HEK293T (cell line): ENCODE measurements at regions not wholly inside any gene's neighbourhood (a gene's known extent, or its start where the extent isn't known, plus 50 kb on each side); places are given as distances from the start of the nearest gene placed in this dataset.

Experiments used
- CTCF ChIA-PET: fragments of 350-600 bp; formaldehyde crosslinking; extraction: SDS; loops from one replicate; lab custom pipeline; 2021; ENCODE audit warnings: antibody characterized with exemption, inconsistent platforms; lab: Yijun Ruan, JAX
- POLR2A ChIA-PET: fragments of 350-600 bp; formaldehyde crosslinking; extraction: SDS; loops from one replicate; lab custom pipeline; 2020; ENCODE audit warnings: antibody characterized with exemption, inconsistent platforms; lab: Yijun Ruan, JAX
- DNase-seq: peaks from one replicate; pipeline ENCODE4 v3.0.0; 2012; ENCODE audit warnings: mixed read lengths; ENCODE audit errors: extremely low spot score
- ARNT ChIP-seq: fragments of 450-650 bp; IDR thresholded peaks from 2 replicates; pipeline ENCODE4 v1.6.1; 2017; ENCODE audit warnings: mild to moderate bottlenecking
- BHLHE40 ChIP-seq: fragments of 450-650 bp; IDR thresholded peaks from 2 replicates; pipeline ENCODE4 v1.6.1; 2016; ENCODE audit warnings: mild to moderate bottlenecking, moderate library complexity, borderline replicate concordance
- CTBP1 ChIP-seq: fragments of 450-650 bp; IDR thresholded peaks from 2 replicates; pipeline ENCODE4 v1.6.1; 2016; ENCODE audit warnings: borderline replicate concordance
- ELF4 ChIP-seq: fragments of 450-650 bp; IDR thresholded peaks from 2 replicates; pipeline ENCODE4 v1.6.1; 2017; ENCODE audit warnings: antibody characterized with exemption
- FOXA1 ChIP-seq: fragments of 450-650 bp; IDR thresholded peaks from 2 replicates; pipeline ENCODE4 v1.6.1; 2016; ENCODE audit warnings: mild to moderate bottlenecking
- FOXK2 ChIP-seq: fragments of 450-650 bp; IDR thresholded peaks from 2 replicates; pipeline ENCODE4 v1.6.1; 2016; ENCODE audit warnings: mild to moderate bottlenecking
- FOXM1 ChIP-seq: fragments of 450-650 bp; IDR thresholded peaks from 2 replicates; pipeline ENCODE4 v1.6.1; 2017; ENCODE audit warnings: mild to moderate bottlenecking, borderline replicate concordance
- HDGF ChIP-seq: fragments of 450-650 bp; IDR thresholded peaks from 2 replicates; pipeline ENCODE4 v1.6.1; 2017; ENCODE audit warnings: antibody characterized with exemption, borderline replicate concordance
- L3MBTL2 ChIP-seq: fragments of 450-650 bp; conservative IDR thresholded peaks from 2 replicates; pipeline ENCODE4 v1.6.1; 2016; ENCODE audit warnings: mild to moderate bottlenecking
- LEF1 ChIP-seq: fragments of 450-650 bp; IDR thresholded peaks from 2 replicates; pipeline ENCODE4 v1.6.1; 2017; ENCODE audit warnings: mild to moderate bottlenecking, borderline replicate concordance
- NFRKB ChIP-seq: fragments of 450-650 bp; IDR thresholded peaks from 2 replicates; pipeline ENCODE4 v1.6.1; 2016; ENCODE audit warnings: mild to moderate bottlenecking, moderate library complexity
- PKNOX1 ChIP-seq: fragments of 450-650 bp; IDR thresholded peaks from 2 replicates; pipeline ENCODE4 v1.6.1; 2016
- SP1 ChIP-seq: fragments of 450-650 bp; IDR thresholded peaks from 2 replicates; pipeline ENCODE4 v1.6.1; 2017
- SUZ12 ChIP-seq: fragments of 450-650 bp; IDR thresholded peaks from 2 replicates; pipeline ENCODE4 v1.6.1; 2016; ENCODE audit warnings: mild to moderate bottlenecking
- TARDBP ChIP-seq: fragments of 450-650 bp; IDR thresholded peaks from 2 replicates; pipeline ENCODE4 v1.6.1; 2016
- ZNF384 ChIP-seq: fragments of 450-650 bp; IDR thresholded peaks from 2 replicates; pipeline ENCODE4 v1.6.1; 2016

GRCh38 chr17:14604591-14605266 is 303.8 kb downstream of the HS3ST3B1 start:
- no peak for DNase-seq
- POLR2A ChIA-PET = no interaction called here
- CTCF ChIA-PET = no interaction called here
- TF ChIP-seq FOXK2 (no peak), FOXM1 (no peak), SUZ12 (no peak), NFRKB (no peak), TARDBP (no peak), L3MBTL2 (no peak), ELF4 (no peak), LEF1 (no peak), PKNOX1 (no peak), BHLHE40 (no peak)

- DNase-seq = no peak
- no peak for TF ChIP-seq PKNOX1
- no peak for TF ChIP-seq SUZ12
- TF ChIP-seq FOXA1 = no peak
- TF ChIP-seq ZNF384 = no peak
- ChIA-PET CTCF (no interaction called here), POLR2A (no interaction called here)
Observed at GRCh38 chr17:14596224-14596623, 295.3 kb downstream of the HS3ST3B1 start.

GRCh38 chr17:14595656-14596055 is 294.8 kb downstream of the HS3ST3B1 start:
- ChIA-PET CTCF (no interaction called here), POLR2A (no interaction called here)
- DNase-seq = no peak
- no peak for TF ChIP-seq ELF4
- no peak for TF ChIP-seq FOXM1
- TF ChIP-seq FOXK2 = no peak
- TF ChIP-seq ZNF384 = no peak
- no peak for TF ChIP-seq SP1
- no peak for TF ChIP-seq L3MBTL2
- TF ChIP-seq ARNT = no peak
- no peak for TF ChIP-seq LEF1
- TF ChIP-seq TARDBP = no peak
- no peak for TF ChIP-seq FOXA1
- no peak for TF ChIP-seq CTBP1
- no peak for TF ChIP-seq HDGF
- no peak for TF ChIP-seq PKNOX1
- no peak for TF ChIP-seq SUZ12
- no peak for TF ChIP-seq BHLHE40
- TF ChIP-seq NFRKB = no peak

GRCh38 chr17:14594690-14595089 is 293.8 kb downstream of the HS3ST3B1 start:
- no peak for TF ChIP-seq PKNOX1
- TF ChIP-seq CTBP1 = no peak
- TF ChIP-seq LEF1 = no peak
- no peak for TF ChIP-seq SUZ12
- TF ChIP-seq NFRKB = no peak
- no peak for TF ChIP-seq SP1
- TF ChIP-seq ARNT = no peak
- TF ChIP-seq L3MBTL2 = no peak
- DNase-seq = no peak
- ChIA-PET CTCF (no interaction called here), POLR2A (no interaction called here)

GRCh38 chr17:14593956-14594355 is 293.1 kb downstream of the HS3ST3B1 start:
- ChIA-PET CTCF (no interaction called here), POLR2A (no interaction called here)
- TF ChIP-seq LEF1 (no peak), TARDBP (no peak), FOXA1 (no peak), FOXM1 (no peak), FOXK2 (no peak), SUZ12 (no peak), NFRKB (no peak), SP1 (no peak), ZNF384 (no peak)
- no peak for DNase-seq

- DNase-seq = no peak
- ChIA-PET POLR2A (no interaction called here), CTCF (no interaction called here)
- TF ChIP-seq FOXA1 = no peak
- TF ChIP-seq BHLHE40 = no peak
- TF ChIP-seq SUZ12 = no peak
- TF ChIP-seq CTBP1 = no peak
- TF ChIP-seq ARNT = no peak
- no peak for TF ChIP-seq FOXM1
- TF ChIP-seq SP1 = no peak
- TF ChIP-seq PKNOX1 = no peak
- no peak for TF ChIP-seq FOXK2
- TF ChIP-seq NFRKB = no peak
- TF ChIP-seq HDGF = no peak
- no peak for TF ChIP-seq TARDBP
- no peak for TF ChIP-seq L3MBTL2
- no peak for TF ChIP-seq LEF1
- no peak for TF ChIP-seq ELF4
- no peak for TF ChIP-seq ZNF384
Observed at GRCh38 chr17:14590459-14591250, 289.8 kb downstream of the HS3ST3B1 start.
